ENCODE measurements at regions not wholly inside any gene's neighbourhood (a gene's known extent, or its start where the extent isn't known, plus 50 kb on each side); places are given as distances from the start of the nearest gene placed in this dataset.
A peak's percentile ranks its signal among the peaks of the same experiment; 100 is the strongest.

GRCh38 chr4:175282407-175282806 lies 364.2 kb downstream of the ADAM29 start:
- no peaks in the 10 kb centered on the region for H3K27me3 Mint-ChIP-seq
- H3K9me3 Mint-ChIP-seq, result peaks cover under 1 to 20% (median 10%) of the 10 kb centered on the region in 7 donors
- no peaks in the 10 kb centered on the region for H3K36me3 Mint-ChIP-seq
- peak overlapping the region in 1 of 3 donors; percentile 17 for H3K27ac Mint-ChIP-seq
- no peak for ATAC-seq (ENCODE audit: low read depth in 2 of 2)
- H3K4me1 ChIP-seq (ENCODE audit: control insufficient read depth, insufficient read depth, low read length, poor library complexity, severe bottlenecking), result no peaks in the 10 kb centered on the region
- H3K36me3 ChIP-seq (ENCODE audit: control insufficient read depth, insufficient read depth, low read length), result no peaks in the 10 kb centered on the region
- no peak overlapping the region for H3K4me3 Mint-ChIP-seq
- no peaks in the 10 kb centered on the region for H3K4me1 Mint-ChIP-seq
- DNase-seq, result no peak
- H3K27me3 ChIP-seq (ENCODE audit: control insufficient read depth, insufficient read depth, low read length), result no peaks in the 10 kb centered on the region
- no peak overlapping the region for H3K27ac ChIP-seq (ENCODE audit: insufficient read depth, low read length, poor library complexity, severe bottlenecking)
- H3K9me3 ChIP-seq (ENCODE audit: control insufficient read depth in 2 of 2, low read length in 2 of 2), result no peaks in the 10 kb centered on the region
- no peak overlapping the region for H3K4me3 ChIP-seq (ENCODE audit: low read depth, low read length)

GRCh38 chr4:175290401-175290800 lies 372.2 kb downstream of the ADAM29 start:
- DNase-seq (no peak), ATAC-seq (ENCODE audit: low read depth in 2 of 2) (no peak)
- H3K36me3 ChIP-seq (ENCODE audit: control insufficient read depth, insufficient read depth, low read length), result no peaks in the 10 kb centered on the region
- no peaks in the 10 kb centered on the region for H3K9me3 ChIP-seq (ENCODE audit: control insufficient read depth in 2 of 2, low read length in 2 of 2)
- no peaks in the 10 kb centered on the region for H3K4me1 ChIP-seq (ENCODE audit: control insufficient read depth, insufficient read depth, low read length, poor library complexity, severe bottlenecking)
- H3K4me3 Mint-ChIP-seq, result no peak overlapping the region
- H3K27ac ChIP-seq (ENCODE audit: insufficient read depth, low read length, poor library complexity, severe bottlenecking), result no peak overlapping the region
- H3K4me1 Mint-ChIP-seq, result no peaks in the 10 kb centered on the region
- no peaks in the 10 kb centered on the region for H3K36me3 Mint-ChIP-seq
- peaks cover 5 to 28% (median 16%) of the 10 kb centered on the region in 7 donors for H3K9me3 Mint-ChIP-seq
- no peaks in the 10 kb centered on the region for H3K27me3 Mint-ChIP-seq
- no peaks in the 10 kb centered on the region for H3K27me3 ChIP-seq (ENCODE audit: control insufficient read depth, insufficient read depth, low read length)
- no peak overlapping the region for H3K4me3 ChIP-seq (ENCODE audit: low read depth, low read length)
- no peak overlapping the region for H3K27ac Mint-ChIP-seq

GRCh38 chr4:175297965-175298565 lies 379.9 kb downstream of the ADAM29 start:
- no peaks in the 10 kb centered on the region for H3K36me3 ChIP-seq (ENCODE audit: control insufficient read depth, insufficient read depth, low read length)
- H3K9me3 Mint-ChIP-seq, result peaks cover 0 to 11% (median 3%) of the 10 kb centered on the region in 7 donors
- H3K4me1 ChIP-seq (ENCODE audit: control insufficient read depth, insufficient read depth, low read length, poor library complexity, severe bottlenecking), result no peaks in the 10 kb centered on the region
- no peaks in the 10 kb centered on the region for H3K27me3 ChIP-seq (ENCODE audit: control insufficient read depth, insufficient read depth, low read length)
- no peaks in the 10 kb centered on the region for H3K4me1 Mint-ChIP-seq
- H3K27me3 Mint-ChIP-seq, result no peaks in the 10 kb centered on the region
- H3K4me3 ChIP-seq (ENCODE audit: low read depth, low read length), result no peak overlapping the region
- no peaks in the 10 kb centered on the region for H3K36me3 Mint-ChIP-seq
- H3K27ac Mint-ChIP-seq, result no peak overlapping the region
- peaks cover 0 to 2% of the 10 kb centered on the region in 2 experiments for H3K9me3 ChIP-seq (ENCODE audit: control insufficient read depth in 2 of 2, low read length in 2 of 2)
- no peak overlapping the region for H3K27ac ChIP-seq (ENCODE audit: insufficient read depth, low read length, poor library complexity, severe bottlenecking)
- no peak for ATAC-seq (ENCODE audit: low read depth in 2 of 2)
- DNase-seq, result no peak
- H3K4me3 Mint-ChIP-seq, result no peak overlapping the region

GRCh38 chr4:175306436-175306835 lies 388.3 kb downstream of the ADAM29 start:
- peaks cover 0 to 2% of the 10 kb centered on the region in 2 experiments for H3K9me3 ChIP-seq (ENCODE audit: control insufficient read depth in 2 of 2, low read length in 2 of 2)

GRCh38 chr4:175307326-175307725 lies 389.2 kb downstream of the ADAM29 start:
- H3K4me1 Mint-ChIP-seq, result no peaks in the 10 kb centered on the region
- H3K4me3 Mint-ChIP-seq, result no peak overlapping the region
- Histone ChIP-seq H3K4me1 (ENCODE audit: control insufficient read depth, insufficient read depth, low read length, poor library complexity, severe bottlenecking) (no peaks in the 10 kb centered on the region), H3K4me3 (ENCODE audit: low read depth, low read length) (no peak overlapping the region), H3K36me3 (ENCODE audit: control insufficient read depth, insufficient read depth, low read length) (no peaks in the 10 kb centered on the region), H3K27me3 (ENCODE audit: control insufficient read depth, insufficient read depth, low read length) (no peaks in the 10 kb centered on the region), H3K27ac (ENCODE audit: insufficient read depth, low read length, poor library complexity, severe bottlenecking) (no peak overlapping the region), H3K9me3 (ENCODE audit: control insufficient read depth in 2 of 2, low read length in 2 of 2) (no peaks in the 10 kb centered on the region)
- no peaks in the 10 kb centered on the region for H3K36me3 Mint-ChIP-seq
- ATAC-seq (ENCODE audit: low read depth in 2 of 2) (no peak), DNase-seq (no peak)
- H3K9me3 Mint-ChIP-seq, result peaks cover 0 to 6% (median 2%) of the 10 kb centered on the region in 7 donors
- H3K27ac Mint-ChIP-seq, result no peak overlapping the region
- no peaks in the 10 kb centered on the region for H3K27me3 Mint-ChIP-seq

More at GRCh38 chr4:175306436-175306835, 388.3 kb downstream of the ADAM29 start:
- DNase-seq (no peak), ATAC-seq (ENCODE audit: low read depth in 2 of 2) (no peak)
- H3K27ac Mint-ChIP-seq, result peak overlapping the region in 1 of 3 donors; percentile 48
- peaks cover 0 to 7% (median 5%) of the 10 kb centered on the region in 7 donors for H3K9me3 Mint-ChIP-seq
- H3K4me3 ChIP-seq (ENCODE audit: low read depth, low read length), result no peak overlapping the region
- no peaks in the 10 kb centered on the region for H3K36me3 Mint-ChIP-seq
- no peaks in the 10 kb centered on the region for H3K36me3 ChIP-seq (ENCODE audit: control insufficient read depth, insufficient read depth, low read length)
- H3K27me3 ChIP-seq (ENCODE audit: control insufficient read depth, insufficient read depth, low read length), result no peaks in the 10 kb centered on the region
- H3K4me1 Mint-ChIP-seq, result no peaks in the 10 kb centered on the region
- H3K4me3 Mint-ChIP-seq, result no peak overlapping the region
- H3K27me3 Mint-ChIP-seq, result no peaks in the 10 kb centered on the region
- H3K27ac ChIP-seq (ENCODE audit: insufficient read depth, low read length, poor library complexity, severe bottlenecking), result no peak overlapping the region
- no peaks in the 10 kb centered on the region for H3K4me1 ChIP-seq (ENCODE audit: control insufficient read depth, insufficient read depth, low read length, poor library complexity, severe bottlenecking)

- ATAC-seq (ENCODE audit: low read depth in 2 of 2) (no peak), DNase-seq (no peak)
- H3K27me3 Mint-ChIP-seq, result no peaks in the 10 kb centered on the region
- Histone ChIP-seq H3K4me3 (ENCODE audit: low read depth, low read length) (no peak overlapping the region), H3K36me3 (ENCODE audit: control insufficient read depth, insufficient read depth, low read length) (no peaks in the 10 kb centered on the region), H3K9me3 (ENCODE audit: control insufficient read depth in 2 of 2, low read length in 2 of 2) (no peaks in the 10 kb centered on the region), H3K27ac (ENCODE audit: insufficient read depth, low read length, poor library complexity, severe bottlenecking) (no peak overlapping the region), H3K4me1 (ENCODE audit: control insufficient read depth, insufficient read depth, low read length, poor library complexity, severe bottlenecking) (no peaks in the 10 kb centered on the region), H3K27me3 (ENCODE audit: control insufficient read depth, insufficient read depth, low read length) (no peaks in the 10 kb centered on the region)
- no peak overlapping the region for H3K4me3 Mint-ChIP-seq
- H3K4me1 Mint-ChIP-seq, result no peaks in the 10 kb centered on the region
- H3K27ac Mint-ChIP-seq, result no peak overlapping the region
- no peaks in the 10 kb centered on the region for H3K36me3 Mint-ChIP-seq
- H3K9me3 Mint-ChIP-seq, result peaks cover 0 to 6% (median 2%) of the 10 kb centered on the region in 7 donors
Measured at GRCh38 chr4:175308236-175308635, 390.1 kb downstream of the ADAM29 start.

- Mint-ChIP-seq H3K9me3 (peaks cover 0 to 6% (median 2%) of the 10 kb centered on the region in 7 donors), H3K4me3 (no peak overlapping the region), H3K36me3 (no peaks in the 10 kb centered on the region), H3K27me3 (no peaks in the 10 kb centered on the region), H3K4me1 (no peaks in the 10 kb centered on the region), H3K27ac (no peak overlapping the region)
- ATAC-seq (ENCODE audit: low read depth in 2 of 2) (no peak), DNase-seq (no peak)
- Histone ChIP-seq H3K9me3 (ENCODE audit: control insufficient read depth in 2 of 2, low read length in 2 of 2) (no peaks in the 10 kb centered on the region), H3K4me1 (ENCODE audit: control insufficient read depth, insufficient read depth, low read length, poor library complexity, severe bottlenecking) (no peaks in the 10 kb centered on the region), H3K4me3 (ENCODE audit: low read depth, low read length) (no peak overlapping the region), H3K27ac (ENCODE audit: insufficient read depth, low read length, poor library complexity, severe bottlenecking) (no peak overlapping the region), H3K27me3 (ENCODE audit: control insufficient read depth, insufficient read depth, low read length) (no peaks in the 10 kb centered on the region), H3K36me3 (ENCODE audit: control insufficient read depth, insufficient read depth, low read length) (no peaks in the 10 kb centered on the region)
Measured at GRCh38 chr4:175309041-175309440, 390.9 kb downstream of the ADAM29 start.

GRCh38 chr4:175325230-175325629 lies 407.1 kb downstream of the ADAM29 start:
- no peak overlapping the region for H3K4me3 Mint-ChIP-seq
- Histone ChIP-seq H3K4me3 (ENCODE audit: low read depth, low read length) (no peak overlapping the region), H3K27me3 (ENCODE audit: control insufficient read depth, insufficient read depth, low read length) (no peaks in the 10 kb centered on the region), H3K27ac (ENCODE audit: insufficient read depth, low read length, poor library complexity, severe bottlenecking) (no peak overlapping the region), H3K36me3 (ENCODE audit: control insufficient read depth, insufficient read depth, low read length) (no peaks in the 10 kb centered on the region), H3K4me1 (ENCODE audit: control insufficient read depth, insufficient read depth, low read length, poor library complexity, severe bottlenecking) (no peaks in the 10 kb centered on the region), H3K9me3 (ENCODE audit: control insufficient read depth in 2 of 2, low read length in 2 of 2) (no peaks in the 10 kb centered on the region)
- DNase-seq, result no peak
- H3K36me3 Mint-ChIP-seq, result no peaks in the 10 kb centered on the region
- ATAC-seq (ENCODE audit: low read depth in 2 of 2), result no peak
- H3K4me1 Mint-ChIP-seq, result no peaks in the 10 kb centered on the region
- H3K27me3 Mint-ChIP-seq, result no peaks in the 10 kb centered on the region
- H3K9me3 Mint-ChIP-seq, result peaks cover 0 to 17% (median 8%) of the 10 kb centered on the region in 7 donors
- H3K27ac Mint-ChIP-seq, result peak overlapping the region in 1 of 3 donors; percentile 52

All from CD4-positive, CD25-positive, alpha-beta regulatory T cell (primary cell).